Lower leg skin (tissue), 4 donors: ENCODE measurements at regions not wholly inside any gene's neighbourhood (a gene's known extent, or its start where the extent isn't known, plus 50 kb on each side); places are given as distances from the start of the nearest gene placed in this dataset.

Experiments used
- DNase-seq, 2 donors: peaks; one replicate each; pipeline ENCODE4 v3.0.0-alpha.2; 2019; ENCODE audit warnings: low spot score in 2 of 2
- H3K4me3 ChIP-seq: fragments of 200-600 bp; sonication (generic); 2 replicates; pipeline ENCODE4 v1.5.1; 2017; ENCODE audit warnings: mild to moderate bottlenecking, low read depth; ENCODE audit not compliant: poor library complexity, severe bottlenecking
- POLR2A ChIP-seq, 2 donors: fragments of 450-650 bp; IDR thresholded peaks; one replicate each; pipeline ENCODE4 v1.6.1; 2016 to 2017; ENCODE audit warnings: antibody characterized with exemption in 2 of 2, mild to moderate bottlenecking in 1 of 2, moderate library complexity in 1 of 2
- WGBS, 2 donors: methylation state at CpG; one replicate each; pipeline ENCODE4 v1.1.5; 2018; 5-methylcytosine and 5-hydroxymethylcytosine counted together
- intact Hi-C: fragments of 100-400 bp; cut with DNase I; formaldehyde crosslinking; loops from one replicate; pipeline ENCODE4 v1.15.0; 2023; ENCODE audit warnings: low total_unique reads
- TF ChIP-seq, protein P1 (sequence below), 3 donors: fragments of 450-650 bp; IDR thresholded peaks; one replicate each; pipeline ENCODE4 v1.5.1; 2016; ENCODE audit warnings: antibody characterized with exemption in 3 of 3, mild to moderate bottlenecking in 3 of 3, moderate library complexity in 2 of 3

DNA sequence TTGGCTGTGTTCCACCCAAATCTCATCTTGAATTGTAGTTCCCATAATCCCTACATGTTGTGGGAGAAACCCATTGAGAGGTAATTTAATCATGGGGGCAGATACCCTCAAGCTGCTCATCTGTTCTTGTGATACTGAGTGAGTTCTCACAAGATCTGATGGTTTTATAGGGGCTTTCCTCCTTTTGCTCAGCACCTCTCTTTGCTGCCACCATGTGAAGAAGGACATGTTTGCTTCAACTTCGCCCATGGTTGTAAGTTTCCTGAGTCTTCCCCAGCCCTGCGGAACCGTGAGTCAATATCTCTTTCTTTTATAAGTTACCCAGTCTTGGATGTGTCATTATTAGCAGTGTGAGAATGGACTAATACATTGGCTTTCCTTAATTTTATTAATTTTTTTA is 527.8 kb downstream of the MDFIC start:
- TF ChIP-seq, protein P1, sequence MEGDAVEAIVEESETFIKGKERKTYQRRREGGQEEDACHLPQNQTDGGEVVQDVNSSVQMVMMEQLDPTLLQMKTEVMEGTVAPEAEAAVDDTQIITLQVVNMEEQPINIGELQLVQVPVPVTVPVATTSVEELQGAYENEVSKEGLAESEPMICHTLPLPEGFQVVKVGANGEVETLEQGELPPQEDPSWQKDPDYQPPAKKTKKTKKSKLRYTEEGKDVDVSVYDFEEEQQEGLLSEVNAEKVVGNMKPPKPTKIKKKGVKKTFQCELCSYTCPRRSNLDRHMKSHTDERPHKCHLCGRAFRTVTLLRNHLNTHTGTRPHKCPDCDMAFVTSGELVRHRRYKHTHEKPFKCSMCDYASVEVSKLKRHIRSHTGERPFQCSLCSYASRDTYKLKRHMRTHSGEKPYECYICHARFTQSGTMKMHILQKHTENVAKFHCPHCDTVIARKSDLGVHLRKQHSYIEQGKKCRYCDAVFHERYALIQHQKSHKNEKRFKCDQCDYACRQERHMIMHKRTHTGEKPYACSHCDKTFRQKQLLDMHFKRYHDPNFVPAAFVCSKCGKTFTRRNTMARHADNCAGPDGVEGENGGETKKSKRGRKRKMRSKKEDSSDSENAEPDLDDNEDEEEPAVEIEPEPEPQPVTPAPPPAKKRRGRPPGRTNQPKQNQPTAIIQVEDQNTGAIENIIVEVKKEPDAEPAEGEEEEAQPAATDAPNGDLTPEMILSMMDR (IDR thresholded peaks at IDR 0.05), result no peak
- TF ChIP-seq POLR2A (IDR thresholded peaks at IDR 0.05), result no peak
- intact Hi-C loops, result no loop called here
- 82 to 89% methylated on average over 3 of the region's 3 CpGs for WGBS, 2 donors
- no peak for DNase-seq
- H3K4me3 ChIP-seq, result no peak overlapping the region

DNA sequence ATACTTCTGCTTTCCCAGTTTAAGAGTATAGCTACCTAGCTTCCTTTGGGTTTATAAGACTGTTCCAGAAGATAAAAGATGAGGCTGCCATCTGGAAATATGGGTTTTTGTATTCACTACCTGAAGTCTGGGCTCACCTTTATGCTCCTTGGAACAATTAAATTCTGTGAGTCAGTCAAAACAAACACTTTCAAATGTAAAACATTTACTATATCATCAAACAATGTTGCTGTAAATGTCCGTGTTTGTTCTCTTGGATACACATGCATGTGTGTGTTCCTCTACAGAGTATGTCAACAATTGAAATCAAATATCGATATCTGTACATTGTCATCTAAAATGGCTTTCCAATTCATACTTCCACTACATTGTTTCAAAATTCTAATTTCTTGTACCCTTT is 525.6 kb downstream of the MDFIC start:
- TF ChIP-seq POLR2A (IDR thresholded peaks at IDR 0.05), result no peak
- TF ChIP-seq, protein P1 (IDR thresholded peaks at IDR 0.05), result no peak
- WGBS, 2 donors, result 91 to 92% methylated on average over 2 of the region's 2 CpGs
- no peak for DNase-seq
- no peak overlapping the region for H3K4me3 ChIP-seq
- intact Hi-C loops, result no loop called here

DNA sequence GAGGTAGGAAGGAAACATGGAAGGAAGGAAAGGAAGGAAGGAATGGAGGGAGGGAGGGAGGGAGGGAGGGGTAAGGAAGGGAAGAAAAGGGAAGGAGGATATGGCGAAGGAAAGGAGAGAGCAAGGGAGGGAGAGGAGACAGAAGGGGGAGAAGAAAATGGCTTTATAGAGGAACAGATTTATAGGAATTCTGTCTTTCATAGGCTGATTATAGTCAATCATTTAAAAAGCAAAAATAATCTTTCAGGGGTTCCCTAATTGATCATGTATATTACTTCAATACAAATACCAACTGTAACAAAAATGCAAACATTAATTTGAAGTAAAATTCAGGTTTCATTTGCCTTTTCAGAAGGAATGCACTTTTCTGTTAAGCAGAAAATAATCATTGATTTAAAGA is 519.1 kb downstream of the MDFIC start:
- DNase-seq, result no peak
- no peak overlapping the region for H3K4me3 ChIP-seq
- TF ChIP-seq POLR2A (IDR thresholded peaks at IDR 0.05), result no peak
- TF ChIP-seq, protein P1 (IDR thresholded peaks at IDR 0.05), result no peak
- whole genome bisulfite sequencing, 2 donors, result 84 to 87% methylated on average over 1 of the region's 1 CpG
- intact Hi-C loops, result no loop called here

DNA sequence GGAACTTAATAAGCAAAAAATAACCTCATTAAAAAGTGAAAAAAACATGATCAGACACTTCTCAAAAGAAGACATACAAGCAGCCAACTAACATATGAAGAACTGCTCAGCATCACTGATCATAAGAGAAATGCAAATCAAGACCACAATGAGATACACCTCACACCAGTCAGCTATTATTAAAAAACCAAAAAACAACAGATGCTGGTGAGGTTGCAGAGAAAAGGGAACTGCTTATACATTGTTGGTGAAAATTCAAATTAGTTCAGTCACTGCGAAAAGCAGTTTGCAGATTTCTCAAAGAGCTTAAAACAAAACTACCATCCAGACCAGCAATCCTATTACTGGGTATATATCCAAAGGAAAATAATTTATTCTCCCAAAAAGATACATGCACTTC is 513.3 kb downstream of the MDFIC start:
- intact Hi-C loops, result no loop called here
- H3K4me3 ChIP-seq, result no peak overlapping the region
- no peak for DNase-seq
- no peak for TF ChIP-seq POLR2A (IDR thresholded peaks at IDR 0.05)
- TF ChIP-seq, protein P1 (IDR thresholded peaks at IDR 0.05), result no peak
- 90 to 97% methylated on average over 1 of the region's 1 CpG for WGBS, 2 donors

DNA sequence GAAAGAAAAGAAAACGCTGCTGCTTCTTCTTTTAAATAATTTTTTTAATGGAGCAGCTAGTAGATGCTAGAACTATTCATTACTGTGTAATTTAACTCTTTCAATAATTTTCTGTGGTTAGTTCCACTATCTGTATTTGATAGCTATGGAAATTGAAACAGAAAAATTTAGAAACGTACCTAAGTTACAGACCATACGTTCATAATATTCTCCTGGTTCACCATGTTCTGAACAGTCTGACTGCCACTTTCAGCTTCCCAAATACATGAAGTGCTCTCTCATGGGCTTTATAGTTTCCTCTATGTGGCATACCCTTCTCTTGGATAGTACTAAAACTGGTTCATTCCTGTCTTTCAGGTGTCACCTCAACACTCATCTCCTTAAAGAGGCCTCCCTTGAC is 508.0 kb downstream of the MDFIC start:
- DNase-seq, result no peak
- H3K4me3 ChIP-seq, result no peak overlapping the region
- intact Hi-C loops, result no loop called here
- 87 to 96% methylated on average over 3 of the region's 3 CpGs for WGBS, 2 donors
- TF ChIP-seq, protein P1 (IDR thresholded peaks at IDR 0.05), result no peak
- TF ChIP-seq POLR2A (IDR thresholded peaks at IDR 0.05), result no peak

DNA sequence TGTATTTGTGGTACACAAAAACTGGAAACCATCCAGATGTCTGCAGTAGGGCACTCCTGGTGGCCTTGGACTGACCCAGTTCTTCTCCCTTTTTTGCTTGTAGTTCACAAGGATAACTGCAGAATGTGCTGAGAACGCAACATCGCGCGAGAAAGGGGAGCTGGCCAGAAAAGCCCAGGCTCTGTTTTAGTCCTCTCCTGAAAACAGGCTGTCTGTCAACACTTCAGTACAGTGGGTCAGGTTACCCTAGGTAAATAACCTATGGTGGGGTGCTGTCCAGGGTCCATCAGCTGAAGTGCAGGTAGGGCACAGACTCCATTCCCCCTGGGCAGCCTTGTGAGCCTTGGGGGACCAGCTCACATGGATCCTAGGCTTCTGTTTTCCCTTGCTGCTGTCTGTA is 495.8 kb downstream of the MDFIC start:
- intact Hi-C loops, result no loop called here
- 87 to 91% methylated on average over 3 to 4 of the region's 4 CpGs for WGBS, 2 donors
- TF ChIP-seq POLR2A (IDR thresholded peaks at IDR 0.05), result no peak
- TF ChIP-seq, protein P1 (IDR thresholded peaks at IDR 0.05), result no peak
- no peak overlapping the region for H3K4me3 ChIP-seq
- no peak for DNase-seq
